BLaER1 treated with 17β-estradiol and CSF1 and Interleukin-3, amounts not matched to agents 10 nM and 100 nM (cell line): ENCODE measurements at regions not wholly inside any gene's neighbourhood (a gene's known extent, or its start where the extent isn't known, plus 50 kb on each side); places are given as distances from the start of the nearest gene placed in this dataset.
"Not testable (repeated sequence)": the region's sequence is repeated elsewhere in the genome, so short reads cannot be mapped to it uniquely, and the experiment has no call there.

Source experiments
- H3K27ac ChIP-seq, 11 experiments: shearing (Covaris generic); formaldehyde crosslinking; 2 replicates each; pipeline ENCODE4 v1.8.1; 2022
- H3K27me3 ChIP-seq, 11 experiments: shearing (Covaris generic); formaldehyde crosslinking; 2 replicates each; pipeline ENCODE4 v1.8.1; 2022
- H3K36me3 ChIP-seq, 11 experiments: shearing (Covaris generic); formaldehyde crosslinking; 2 replicates each; pipeline ENCODE4 v1.8.1; 2022
- H3K4me1 ChIP-seq, 10 experiments: shearing (Covaris generic); formaldehyde crosslinking; 2 replicates each; pipeline ENCODE4 v1.8.1; 2022
- H3K4me2 ChIP-seq, 11 experiments: shearing (Covaris generic); formaldehyde crosslinking; 2 replicates each; pipeline ENCODE4 v1.8.1; 2022
- H3K4me3 ChIP-seq, 10 experiments: shearing (Covaris generic); formaldehyde crosslinking; 2 replicates each; pipeline ENCODE4 v1.8.1; 2022
- H3K9ac ChIP-seq, 11 experiments: shearing (Covaris generic); formaldehyde crosslinking; 2 replicates each; pipeline ENCODE4 v1.8.1; 2022
- H3K9me3 ChIP-seq, 11 experiments: shearing (Covaris generic); formaldehyde crosslinking; replicated peaks in 1 of 11; 2 replicates each; pipeline ENCODE4 v1.8.1; 2022
- H4K20me1 ChIP-seq, 11 experiments: shearing (Covaris generic); formaldehyde crosslinking; 2 replicates each; pipeline ENCODE4 v1.8.1; 2022

DNA sequence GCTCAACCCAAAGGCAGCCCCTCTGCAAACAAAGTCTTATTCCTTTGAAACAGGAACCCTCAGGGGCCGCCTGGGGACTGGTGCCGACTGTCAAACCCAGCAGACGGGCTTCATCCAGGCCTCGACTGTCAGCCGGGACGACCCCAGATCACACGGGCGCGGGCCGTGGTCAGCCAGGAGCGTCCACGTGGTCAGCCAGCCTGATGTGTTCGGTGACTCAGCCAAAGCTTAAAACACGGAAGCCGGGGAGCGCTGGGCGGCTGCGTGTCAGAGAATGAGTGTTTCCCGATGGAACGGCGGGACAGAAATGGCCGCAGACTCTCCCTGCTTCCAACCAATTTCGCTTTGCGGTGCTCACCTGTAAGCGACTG, 199.9 kb downstream of the BANP start:
- not testable (repeated sequence) for H3K36me3 ChIP-seq, H3K27ac ChIP-seq, H3K27me3 ChIP-seq, H4K20me1 ChIP-seq, H3K4me3 ChIP-seq, H3K9me3 ChIP-seq, H3K9ac ChIP-seq
- peaks cover 0 to 16% (median 13%) of the 10 kb centered on the region in 10 experiments; a peak in 15 of 20 replicates for H3K4me1 ChIP-seq
- H3K4me2 ChIP-seq = 0 out of 22 replicates have a peak overlapping the region, but pooled peaks of 1 of the 11 experiments have one; percentile 3

DNA sequence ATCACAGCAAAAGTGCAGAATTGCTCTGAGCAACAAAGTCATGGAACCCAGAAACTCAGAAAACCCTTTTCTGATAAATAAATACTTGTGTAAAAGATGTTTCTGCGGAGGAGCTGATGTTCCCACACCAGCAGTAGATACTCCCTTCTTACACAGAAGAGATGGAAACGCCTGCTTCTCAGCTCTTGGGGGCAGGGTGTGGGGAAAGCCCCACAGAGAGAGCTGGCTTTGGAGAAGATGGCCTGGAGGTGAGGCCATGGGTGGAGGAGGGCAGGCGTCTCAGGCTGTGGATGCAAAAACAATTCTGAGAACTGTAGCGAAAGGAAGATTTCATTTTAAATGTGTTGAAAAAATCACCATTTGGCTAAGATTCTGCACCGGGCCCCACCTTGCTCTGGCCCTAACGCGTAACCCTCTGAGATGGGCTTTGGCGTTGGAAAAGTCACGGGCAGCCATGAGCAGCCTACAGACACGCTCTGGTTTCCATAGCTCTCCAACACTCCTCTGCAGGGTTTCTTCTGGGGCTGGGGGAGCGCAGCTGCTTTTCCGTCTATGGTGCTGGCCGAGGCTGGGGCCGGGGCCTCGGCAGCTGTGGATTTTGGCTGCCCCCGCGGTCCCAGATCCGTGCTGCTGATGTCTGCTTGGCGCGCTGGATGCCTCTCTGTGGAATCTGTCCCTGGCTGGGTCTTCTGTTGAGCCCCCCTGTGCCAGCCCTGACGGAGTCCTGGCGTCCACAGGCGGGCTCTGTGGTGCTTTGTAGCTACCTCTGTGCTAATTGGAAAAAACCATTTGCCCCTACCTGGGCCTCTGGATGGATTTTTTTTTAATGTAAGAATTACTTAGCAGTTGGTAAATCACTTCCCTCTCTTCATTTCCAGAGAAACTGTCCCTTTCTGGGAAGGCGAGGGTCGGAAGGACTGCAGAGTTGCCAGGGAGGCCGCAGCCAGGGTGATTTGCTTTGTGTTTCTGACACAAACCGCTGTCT, 200.9 kb downstream of the BANP start:
- not testable (repeated sequence) for H3K9ac ChIP-seq, H4K20me1 ChIP-seq, H3K4me2 ChIP-seq, H3K9me3 ChIP-seq, H3K4me3 ChIP-seq, H3K27ac ChIP-seq, H3K36me3 ChIP-seq, H3K27me3 ChIP-seq
- peaks cover 0 to 16% (median 13%) of the 10 kb centered on the region in 10 experiments; a peak in 15 of 20 replicates for H3K4me1 ChIP-seq

DNA sequence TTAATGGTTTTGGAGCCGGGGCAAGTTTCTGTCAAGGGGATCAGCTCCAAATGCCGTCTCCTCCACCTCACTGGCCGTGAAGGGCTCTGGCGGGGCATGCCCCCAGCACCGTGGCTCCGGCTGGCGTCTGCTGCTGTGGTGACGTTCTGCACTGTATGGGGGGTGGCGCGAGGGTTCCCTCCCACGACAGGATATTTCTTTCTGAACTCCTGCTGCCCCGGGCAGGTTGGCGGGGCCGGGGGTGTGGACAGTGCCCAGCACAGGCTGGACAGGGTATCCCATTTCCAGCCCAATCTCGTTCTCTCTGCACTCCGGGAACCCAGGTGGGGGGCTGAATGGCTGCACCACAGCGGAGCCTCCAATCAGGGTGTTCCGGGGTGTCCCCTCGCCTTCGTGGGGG, 201.6 kb downstream of the BANP start:
- H3K4me2 ChIP-seq, H4K20me1 ChIP-seq, H3K27ac ChIP-seq, H3K36me3 ChIP-seq, H3K27me3 ChIP-seq, H3K9me3 ChIP-seq, H3K4me3 ChIP-seq, H3K9ac ChIP-seq: not testable (repeated sequence)
- H3K4me1 ChIP-seq = peaks cover 0 to 11% (median 7%) of the 10 kb centered on the region in 10 experiments; a peak in 15 of 20 replicates

DNA sequence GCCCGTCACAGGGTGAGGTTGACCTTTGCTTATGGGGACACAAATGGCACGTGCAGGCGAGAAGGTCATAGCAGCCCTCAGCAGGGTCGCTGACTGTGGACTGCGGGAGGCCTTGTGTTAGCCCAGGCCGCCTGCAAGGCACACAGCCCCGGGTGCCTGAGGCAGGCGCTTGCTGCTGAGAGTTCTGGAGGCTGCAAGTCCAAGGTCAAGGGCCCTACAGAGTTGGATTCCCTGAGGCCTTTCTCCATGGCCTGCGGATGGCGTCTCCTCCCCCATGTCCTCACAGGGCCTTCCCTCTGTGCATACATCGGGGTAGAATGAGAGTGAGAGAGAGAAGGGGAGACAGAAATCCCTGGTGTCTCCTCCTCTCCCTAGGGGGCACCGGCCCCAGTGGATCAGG, 202.3 kb downstream of the BANP start:
- not testable (repeated sequence) for H3K36me3 ChIP-seq, H3K9me3 ChIP-seq, H3K27ac ChIP-seq, H3K9ac ChIP-seq, H3K4me2 ChIP-seq, H3K27me3 ChIP-seq, H3K4me1 ChIP-seq, H3K4me3 ChIP-seq, H4K20me1 ChIP-seq

DNA sequence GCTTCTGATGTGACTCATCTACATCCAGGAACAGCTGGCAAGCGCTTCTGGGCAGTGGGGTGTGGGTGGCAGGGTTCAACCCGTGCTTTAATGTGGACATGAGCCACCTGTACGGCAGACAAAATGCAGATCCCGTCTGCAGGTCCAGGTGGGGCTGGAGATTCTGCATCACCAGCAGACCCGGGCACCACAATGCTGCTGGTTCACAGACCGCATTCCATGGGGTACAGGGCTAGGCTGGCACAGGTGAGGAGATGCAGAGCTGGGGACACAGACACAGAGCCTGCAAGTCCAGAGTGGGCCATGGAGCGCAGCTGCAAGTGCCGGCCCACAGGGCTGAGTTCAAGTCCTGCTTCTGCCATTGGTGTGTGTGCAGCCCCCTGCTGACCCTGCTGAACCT, 203.7 kb downstream of the BANP start:
- H3K27ac ChIP-seq, H3K36me3 ChIP-seq, H3K4me2 ChIP-seq, H3K9me3 ChIP-seq, H3K4me3 ChIP-seq, H3K9ac ChIP-seq, H4K20me1 ChIP-seq, H3K4me1 ChIP-seq, H3K27me3 ChIP-seq: not testable (repeated sequence)

DNA sequence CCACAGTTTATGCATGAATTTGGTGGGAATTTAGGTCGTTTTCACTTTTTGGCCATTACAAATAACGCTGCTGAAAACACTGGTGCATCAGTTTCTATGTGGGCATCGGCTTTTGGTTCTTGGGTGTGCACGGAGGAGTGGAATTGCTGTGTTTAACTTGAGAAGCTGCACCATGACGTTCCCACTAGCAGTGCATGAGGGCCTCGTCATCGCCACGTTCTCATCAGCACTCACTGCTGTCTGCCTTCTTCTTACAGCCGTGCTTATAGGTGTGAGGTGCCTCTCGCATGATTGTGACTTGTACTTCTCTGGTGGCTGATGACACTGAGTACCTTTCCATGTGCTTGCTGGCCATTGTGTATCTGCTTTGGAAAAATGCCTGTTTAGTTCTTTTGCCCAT, 204.4 kb downstream of the BANP start:
- H3K9me3 ChIP-seq, H3K27me3 ChIP-seq, H3K36me3 ChIP-seq, H3K4me1 ChIP-seq, H3K4me3 ChIP-seq, H3K9ac ChIP-seq, H3K27ac ChIP-seq, H3K4me2 ChIP-seq, H4K20me1 ChIP-seq: not testable (repeated sequence)

DNA sequence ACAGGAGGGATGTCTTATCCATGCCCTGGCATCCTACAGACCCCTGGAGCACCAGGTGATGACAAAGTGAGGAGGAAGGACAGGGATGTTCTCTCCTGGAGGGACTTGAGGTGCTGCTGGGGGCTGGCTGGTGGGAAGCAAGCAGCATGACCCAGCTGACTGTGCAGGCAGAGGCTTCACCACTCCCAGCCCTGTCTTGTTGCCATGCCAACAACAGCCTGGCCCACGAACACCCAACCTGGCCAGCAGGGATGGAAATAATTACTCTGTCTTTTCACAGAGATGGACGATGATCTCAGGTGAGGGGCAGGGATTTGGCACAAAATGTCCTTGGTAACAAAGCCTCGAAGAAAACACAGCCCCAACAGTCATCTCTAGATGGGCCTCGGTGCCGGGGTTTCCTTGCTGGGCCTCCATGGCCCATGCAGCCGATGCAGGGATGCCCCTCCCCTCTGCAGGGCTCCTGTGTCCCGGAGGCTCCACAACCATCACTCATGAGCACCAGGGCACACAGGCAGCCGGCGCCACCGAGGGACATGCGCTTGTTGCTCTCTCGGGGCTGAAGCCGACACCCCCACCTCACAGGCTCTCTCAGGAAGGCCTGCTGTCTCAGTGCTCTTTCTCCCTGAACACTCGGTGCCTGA, 205.5 kb downstream of the BANP start:
- H3K9ac ChIP-seq, H3K36me3 ChIP-seq, H3K4me2 ChIP-seq, H3K27ac ChIP-seq, H3K4me1 ChIP-seq, H3K27me3 ChIP-seq, H3K4me3 ChIP-seq, H3K9me3 ChIP-seq, H4K20me1 ChIP-seq: not testable (repeated sequence)

DNA sequence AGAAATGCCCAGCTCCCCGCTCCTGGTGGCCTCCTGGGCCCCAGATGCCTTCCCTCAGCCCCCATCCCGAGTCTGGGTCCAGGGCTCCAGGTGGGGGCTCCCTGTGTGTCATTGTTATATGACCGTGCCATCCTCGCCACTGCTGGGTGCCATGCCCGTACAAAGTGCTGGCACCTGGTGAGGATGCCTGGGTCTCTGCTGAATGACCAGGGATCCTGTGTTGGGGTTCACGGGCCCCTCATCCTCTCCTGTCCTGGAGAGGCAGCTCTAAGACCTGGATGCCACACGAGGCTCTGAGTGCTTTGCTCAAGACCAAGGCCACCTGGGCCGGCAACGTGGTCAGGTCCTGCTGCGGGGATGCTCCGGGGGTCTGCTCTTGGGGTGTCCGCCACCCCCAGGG, 206.5 kb downstream of the BANP start:
- H3K36me3 ChIP-seq, H3K4me2 ChIP-seq, H3K9me3 ChIP-seq, H3K27ac ChIP-seq, H3K9ac ChIP-seq, H3K4me3 ChIP-seq, H4K20me1 ChIP-seq, H3K4me1 ChIP-seq, H3K27me3 ChIP-seq: not testable (repeated sequence)

DNA sequence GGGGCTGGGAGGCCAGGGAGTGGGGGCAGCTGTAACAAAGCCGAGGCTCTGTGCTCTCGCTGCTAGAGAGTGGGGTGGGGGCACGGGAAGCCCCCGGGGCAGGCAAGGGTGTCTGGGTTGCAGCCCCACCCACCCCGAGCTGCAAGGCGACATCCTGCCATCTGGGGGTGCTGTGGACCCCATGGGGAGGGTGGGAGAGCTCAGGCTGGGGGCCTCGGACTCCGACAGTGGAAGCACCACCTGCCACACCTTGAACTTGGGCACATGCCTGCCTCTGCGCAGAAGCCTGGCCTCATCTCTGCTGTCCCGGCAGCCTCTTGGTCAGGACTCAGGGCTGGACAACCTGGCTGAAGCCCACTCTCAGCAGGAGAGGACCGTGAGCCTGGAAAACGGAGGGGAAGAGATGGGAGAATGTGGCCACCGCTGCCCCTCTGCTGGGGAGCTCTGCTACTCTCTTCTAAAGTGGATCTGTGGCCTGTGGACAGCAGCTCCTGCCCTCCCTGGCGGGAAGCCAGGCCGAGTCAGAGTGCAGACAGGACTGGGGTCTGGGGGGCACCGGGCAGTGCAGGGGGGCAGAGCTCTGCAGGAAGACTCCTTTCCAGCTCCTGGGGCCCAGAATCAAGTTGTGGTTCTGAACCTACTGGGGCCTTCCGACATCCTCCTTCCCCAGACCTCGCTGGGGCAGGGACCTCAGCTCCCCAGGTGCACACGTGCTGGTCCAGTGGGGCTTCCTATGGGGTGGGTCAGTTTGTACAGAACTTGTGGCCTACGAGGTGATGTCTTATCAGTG, 207.2 kb downstream of the BANP start:
- not testable (repeated sequence) for H3K4me2 ChIP-seq, H3K4me3 ChIP-seq, H3K9ac ChIP-seq, H4K20me1 ChIP-seq, H3K27ac ChIP-seq, H3K36me3 ChIP-seq, H3K27me3 ChIP-seq, H3K9me3 ChIP-seq, H3K4me1 ChIP-seq

DNA sequence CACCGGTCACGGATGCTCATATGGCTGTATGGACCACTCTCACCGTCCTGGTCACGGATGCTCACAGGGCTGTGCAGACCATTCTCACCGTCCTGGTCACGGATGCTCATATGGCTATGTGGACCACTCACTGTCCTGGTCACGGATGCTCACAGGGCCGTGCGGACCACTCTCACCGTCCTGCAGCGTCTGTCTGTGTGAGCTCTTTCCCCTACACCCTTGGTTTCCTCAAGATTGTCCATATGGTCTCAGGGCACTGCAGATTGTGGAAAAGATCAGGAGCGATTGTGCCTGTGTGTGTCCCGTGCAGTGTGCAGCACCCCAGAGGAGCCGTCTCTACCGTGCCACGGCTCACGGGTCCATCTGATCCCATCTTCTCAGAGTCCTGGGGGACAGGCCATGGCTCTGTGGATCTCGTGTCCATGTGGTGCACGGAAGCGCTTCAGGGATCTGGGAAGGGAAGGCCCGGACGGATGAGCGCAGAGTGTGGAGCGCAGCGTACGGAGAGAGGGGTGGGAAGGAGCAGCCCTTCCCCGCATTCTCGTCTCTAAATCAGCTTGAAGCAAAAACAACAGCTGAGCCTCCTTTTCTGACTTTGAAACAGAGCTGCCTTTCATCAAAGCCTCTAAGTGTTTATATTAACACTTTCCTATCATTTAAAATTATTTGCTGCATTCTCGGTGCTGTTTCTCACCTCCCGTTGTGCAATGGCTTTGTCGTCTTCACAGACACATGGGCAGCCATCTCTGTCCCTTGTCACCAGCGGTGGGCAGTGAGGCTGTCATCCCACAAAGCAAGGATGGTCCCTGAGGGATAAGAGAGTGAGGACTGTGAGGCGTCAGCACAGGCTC, 208.0 kb downstream of the BANP start:
- not testable (repeated sequence) for H3K27me3 ChIP-seq, H3K9me3 ChIP-seq, H3K27ac ChIP-seq, H3K4me3 ChIP-seq, H4K20me1 ChIP-seq, H3K4me2 ChIP-seq, H3K9ac ChIP-seq, H3K36me3 ChIP-seq, H3K4me1 ChIP-seq

DNA sequence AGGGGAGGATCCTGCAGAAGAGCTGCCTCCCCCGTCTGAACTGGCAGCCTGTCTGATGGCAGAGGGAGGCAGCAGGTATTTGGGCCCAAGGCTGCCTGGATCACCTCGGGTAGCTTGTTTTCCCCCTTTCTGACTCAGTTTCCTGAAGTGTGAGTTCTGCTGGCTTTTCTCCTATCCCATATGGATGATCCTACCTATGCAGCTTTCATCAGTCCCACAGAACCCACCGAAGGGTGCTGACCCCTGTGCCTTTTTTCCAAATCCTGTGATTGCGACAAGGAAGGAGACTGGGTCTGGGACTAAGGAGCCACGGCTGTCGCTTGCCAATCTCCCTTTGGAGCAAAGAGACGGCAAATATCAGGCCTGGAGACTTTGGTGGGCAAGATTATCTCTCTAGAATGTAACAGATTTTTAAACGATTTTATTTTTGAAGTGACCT, 208.7 kb downstream of the BANP start:
- H3K9ac ChIP-seq, H3K27me3 ChIP-seq, H4K20me1 ChIP-seq, H3K27ac ChIP-seq, H3K4me2 ChIP-seq, H3K4me1 ChIP-seq, H3K4me3 ChIP-seq, H3K36me3 ChIP-seq, H3K9me3 ChIP-seq: not testable (repeated sequence)

DNA sequence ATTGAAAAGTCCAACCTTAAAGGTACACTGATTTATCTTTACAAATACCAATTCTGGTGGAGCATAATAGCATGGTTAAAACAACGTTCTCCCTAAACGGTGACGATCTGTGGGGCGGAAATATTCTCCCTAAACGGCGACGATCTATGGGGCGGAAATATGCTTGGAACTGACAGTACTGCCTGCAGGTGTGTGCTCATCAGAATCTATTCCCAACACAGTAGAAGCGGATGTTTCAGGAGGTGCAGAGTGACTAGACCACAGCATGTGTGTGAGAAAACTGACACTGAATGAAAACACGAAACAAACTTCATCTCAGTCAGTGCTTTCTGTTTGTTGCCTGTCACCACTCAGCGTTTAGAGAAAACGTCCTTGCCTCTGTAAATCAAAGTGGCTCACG, 210.0 kb downstream of the BANP start:
- not testable (repeated sequence) for H3K27ac ChIP-seq, H3K36me3 ChIP-seq, H3K9ac ChIP-seq, H3K9me3 ChIP-seq, H3K4me2 ChIP-seq, H4K20me1 ChIP-seq, H3K27me3 ChIP-seq, H3K4me3 ChIP-seq
- H3K4me1 ChIP-seq = peaks cover 0 to 12% (median 2%) of the 10 kb centered on the region in 10 experiments; a peak in 6 of 20 replicates

DNA sequence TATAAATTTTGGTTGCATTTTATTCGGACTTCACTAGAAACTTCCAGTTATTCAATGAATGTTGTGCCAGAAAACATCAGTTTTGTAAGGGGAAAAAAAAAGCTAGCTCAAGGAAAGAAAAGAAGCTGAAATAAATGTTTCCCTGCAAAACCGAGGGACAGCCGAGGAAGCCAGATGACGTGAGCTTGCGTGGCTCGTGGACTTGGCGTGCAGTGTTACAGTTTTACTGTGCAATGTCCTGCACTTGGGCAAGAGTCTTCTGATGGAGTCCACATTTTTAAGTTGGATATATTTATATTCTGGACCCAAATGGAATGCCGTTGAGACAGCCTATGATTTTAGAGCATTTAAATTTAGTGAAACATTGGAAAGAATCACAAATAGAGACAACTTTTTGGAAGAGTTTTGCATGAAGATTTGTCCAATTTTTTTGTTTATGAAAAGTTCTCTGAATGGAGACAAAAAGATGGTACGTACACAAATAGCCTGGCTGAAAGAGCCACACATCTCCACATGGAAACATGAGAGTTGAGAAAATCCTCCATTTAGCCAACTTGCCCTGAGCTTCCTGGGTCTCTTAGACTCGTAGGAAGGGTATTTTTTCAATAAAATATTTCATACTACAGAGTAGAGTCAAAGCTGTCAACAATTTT, 210.5 kb downstream of the BANP start:
- not testable (repeated sequence) for H3K9ac ChIP-seq, H3K4me2 ChIP-seq, H3K9me3 ChIP-seq, H4K20me1 ChIP-seq, H3K27ac ChIP-seq, H3K4me3 ChIP-seq, H3K36me3 ChIP-seq, H3K27me3 ChIP-seq
- peaks cover 0 to 14% (median 2%) of the 10 kb centered on the region in 10 experiments; a peak in 6 of 20 replicates for H3K4me1 ChIP-seq
